Prostate gland (tissue), 2 donors: ENCODE measurements at regions not wholly inside any gene's neighbourhood (a gene's known extent, or its start where the extent isn't known, plus 50 kb on each side); places are given as distances from the start of the nearest gene placed in this dataset.

Experiments used
- POLR2A ChIP-seq: fragments of 450-650 bp; IDR thresholded peaks from one replicate; pipeline ENCODE4 v1.6.1; 2016; ENCODE audit warnings: antibody characterized with exemption, mild to moderate bottlenecking
- TF ChIP-seq, protein P1 (sequence below), 4 experiments: fragments of 200-600 bp in 2 of 4; fragments of 450-650 bp in 2 of 4; sonication (generic) in 2 of 4; IDR thresholded peaks; 1 replicate in 3 of 4; 2 replicates in 1 of 4; pipeline ENCODE4 v1.5.1; 2016 to 2019; ENCODE audit warnings: antibody characterized with exemption in 4 of 4, mild to moderate bottlenecking in 2 of 4, moderate library complexity in 2 of 4

GRCh38 chr14:85744573-85744972 lies 214.6 kb downstream of the FLRT2 start:
- TF ChIP-seq, protein P1, sequence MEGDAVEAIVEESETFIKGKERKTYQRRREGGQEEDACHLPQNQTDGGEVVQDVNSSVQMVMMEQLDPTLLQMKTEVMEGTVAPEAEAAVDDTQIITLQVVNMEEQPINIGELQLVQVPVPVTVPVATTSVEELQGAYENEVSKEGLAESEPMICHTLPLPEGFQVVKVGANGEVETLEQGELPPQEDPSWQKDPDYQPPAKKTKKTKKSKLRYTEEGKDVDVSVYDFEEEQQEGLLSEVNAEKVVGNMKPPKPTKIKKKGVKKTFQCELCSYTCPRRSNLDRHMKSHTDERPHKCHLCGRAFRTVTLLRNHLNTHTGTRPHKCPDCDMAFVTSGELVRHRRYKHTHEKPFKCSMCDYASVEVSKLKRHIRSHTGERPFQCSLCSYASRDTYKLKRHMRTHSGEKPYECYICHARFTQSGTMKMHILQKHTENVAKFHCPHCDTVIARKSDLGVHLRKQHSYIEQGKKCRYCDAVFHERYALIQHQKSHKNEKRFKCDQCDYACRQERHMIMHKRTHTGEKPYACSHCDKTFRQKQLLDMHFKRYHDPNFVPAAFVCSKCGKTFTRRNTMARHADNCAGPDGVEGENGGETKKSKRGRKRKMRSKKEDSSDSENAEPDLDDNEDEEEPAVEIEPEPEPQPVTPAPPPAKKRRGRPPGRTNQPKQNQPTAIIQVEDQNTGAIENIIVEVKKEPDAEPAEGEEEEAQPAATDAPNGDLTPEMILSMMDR (IDR thresholded peaks at IDR 0.05) = no peak
- no peak for TF ChIP-seq POLR2A
